ENCODE measurements at regions not wholly inside any gene's neighbourhood (a gene's known extent, or its start where the extent isn't known, plus 50 kb on each side); places are given as distances from the start of the nearest gene placed in this dataset.

DNA sequence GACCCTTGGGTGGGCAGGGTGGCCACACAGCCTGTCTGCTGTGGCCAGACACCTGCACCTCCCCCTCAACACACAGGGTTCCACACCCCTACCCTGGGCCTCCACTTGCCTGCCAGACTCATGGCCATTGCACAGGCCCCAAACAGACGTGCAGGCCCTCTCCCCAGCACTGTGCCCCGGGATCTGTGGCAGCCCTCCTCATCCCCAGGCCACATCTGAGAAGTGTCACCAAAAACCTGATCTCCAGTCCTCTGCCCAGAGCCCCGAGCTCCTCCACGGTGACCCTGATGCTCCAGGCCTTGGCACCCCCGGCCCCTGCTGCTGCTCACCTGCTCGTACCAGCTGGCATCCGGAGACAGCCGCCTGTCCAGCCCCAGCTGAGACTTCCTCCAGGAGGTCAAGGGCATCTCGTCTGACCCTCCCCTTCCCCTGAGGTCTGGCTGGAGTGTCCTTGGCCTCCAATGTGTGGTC lies 160.1 kb downstream of the DLL1 start:
- H3K4me3 ChIP-seq (ENCODE audit: low read depth in 2 of 2, low read length in 1 of 2) = no peak overlapping the region
- H3K4me2 ChIP-seq = no peak overlapping the region
- H2AFZ ChIP-seq (ENCODE audit: low read depth) = no peak overlapping the region
- CTCF ChIA-PET = interaction anchor here (0.7 to 1.0 kb wide), 2 partner anchors 34 to 130 kb away, joined by 3 read pairs; no protein-coding TSS in a partner anchor
- POLR2A ChIA-PET = no interaction called here
- H3K36me3 ChIP-seq (replicated peaks in 1 of 2; ENCODE audit: control insufficient read depth in 1 of 2, insufficient read depth in 2 of 2, low read length in 1 of 2) = no peaks in the 10 kb centered on the region
- H3K9ac ChIP-seq = no peak overlapping the region
- no peaks in the 10 kb centered on the region for H3K9me2 ChIP-seq
- peaks cover 0 to 21% of the 10 kb centered on the region in 2 experiments; a peak in 1 of 4 replicates for H3K4me1 ChIP-seq (ENCODE audit: control insufficient read depth in 1 of 2, insufficient read depth in 2 of 2, low read depth in 1 of 2, low read length in 1 of 2)
- no peaks in the 10 kb centered on the region for H3K27me3 ChIP-seq (ENCODE audit: insufficient read depth)
- H3F3A ChIP-seq (replicated peaks; ENCODE audit: insufficient read depth) = no peaks in the 10 kb centered on the region
- H4K20me1 ChIP-seq (ENCODE audit: insufficient read depth) = no peaks in the 10 kb centered on the region
- WGBS (ENCODE audit: low lambda C conversion rate) = 0% methylated on average over 1 of the region's 9 CpGs
- DNase-seq = no peak
- TF ChIP-seq RAD21 (IDR thresholded peaks at IDR 0.05; ENCODE audit: low read length) (no peak), EZH2phosphoT487 (IDR thresholded peaks at IDR 0.05; ENCODE audit: borderline replicate concordance, low read depth) (no peak), TAF1 (IDR thresholded peaks at IDR 0.05; ENCODE audit: borderline replicate concordance, low read depth, low read length) (no peak), GATA2 (CRISPR knock-in tag; IDR thresholded peaks at IDR 0.05) (no peak), USF1 (IDR thresholded peaks at IDR 0.05; ENCODE audit: borderline replicate concordance, low read depth) (no peak), MXI1 (IDR thresholded peaks at IDR 0.05; ENCODE audit: low read depth, low read length) (no peak), SMC3 (IDR thresholded peaks at IDR 0.05; ENCODE audit: low read depth, low read length) (no peak)
- TF ChIP-seq, protein P1, sequence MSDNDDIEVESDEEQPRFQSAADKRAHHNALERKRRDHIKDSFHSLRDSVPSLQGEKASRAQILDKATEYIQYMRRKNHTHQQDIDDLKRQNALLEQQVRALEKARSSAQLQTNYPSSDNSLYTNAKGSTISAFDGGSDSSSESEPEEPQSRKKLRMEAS (IDR thresholded peaks at IDR 0.05; ENCODE audit: low read depth) = no peak
- H3K9me3 ChIP-seq = no peaks in the 10 kb centered on the region
- H3K27ac ChIP-seq (ENCODE audit: low read depth in 2 of 2, low read length in 1 of 2) = no peak overlapping the region
- no peaks in the 10 kb centered on the region for H3K79me2 ChIP-seq (ENCODE audit: insufficient read depth)

- CTCF ChIA-PET = interaction anchor here (1.0 kb wide), 1 partner anchor 130 kb away, joined by 3 read pairs; no protein-coding TSS in a partner anchor
- POLR2A ChIA-PET = no interaction called here
Observed at GRCh38 chr6:170130201-170130621, 160.7 kb downstream of the DLL1 start.

More at GRCh38 chr6:170130201-170130621, 160.7 kb downstream of the DLL1 start:
- no peak for TF ChIP-seq TEAD4 (IDR thresholded peaks at IDR 0.05; ENCODE audit: borderline replicate concordance, insufficient read depth)
- no peak for TF ChIP-seq FOSL2 (IDR thresholded peaks at IDR 0.05; ENCODE audit: borderline replicate concordance, low read depth)
- TF ChIP-seq, protein P2, sequence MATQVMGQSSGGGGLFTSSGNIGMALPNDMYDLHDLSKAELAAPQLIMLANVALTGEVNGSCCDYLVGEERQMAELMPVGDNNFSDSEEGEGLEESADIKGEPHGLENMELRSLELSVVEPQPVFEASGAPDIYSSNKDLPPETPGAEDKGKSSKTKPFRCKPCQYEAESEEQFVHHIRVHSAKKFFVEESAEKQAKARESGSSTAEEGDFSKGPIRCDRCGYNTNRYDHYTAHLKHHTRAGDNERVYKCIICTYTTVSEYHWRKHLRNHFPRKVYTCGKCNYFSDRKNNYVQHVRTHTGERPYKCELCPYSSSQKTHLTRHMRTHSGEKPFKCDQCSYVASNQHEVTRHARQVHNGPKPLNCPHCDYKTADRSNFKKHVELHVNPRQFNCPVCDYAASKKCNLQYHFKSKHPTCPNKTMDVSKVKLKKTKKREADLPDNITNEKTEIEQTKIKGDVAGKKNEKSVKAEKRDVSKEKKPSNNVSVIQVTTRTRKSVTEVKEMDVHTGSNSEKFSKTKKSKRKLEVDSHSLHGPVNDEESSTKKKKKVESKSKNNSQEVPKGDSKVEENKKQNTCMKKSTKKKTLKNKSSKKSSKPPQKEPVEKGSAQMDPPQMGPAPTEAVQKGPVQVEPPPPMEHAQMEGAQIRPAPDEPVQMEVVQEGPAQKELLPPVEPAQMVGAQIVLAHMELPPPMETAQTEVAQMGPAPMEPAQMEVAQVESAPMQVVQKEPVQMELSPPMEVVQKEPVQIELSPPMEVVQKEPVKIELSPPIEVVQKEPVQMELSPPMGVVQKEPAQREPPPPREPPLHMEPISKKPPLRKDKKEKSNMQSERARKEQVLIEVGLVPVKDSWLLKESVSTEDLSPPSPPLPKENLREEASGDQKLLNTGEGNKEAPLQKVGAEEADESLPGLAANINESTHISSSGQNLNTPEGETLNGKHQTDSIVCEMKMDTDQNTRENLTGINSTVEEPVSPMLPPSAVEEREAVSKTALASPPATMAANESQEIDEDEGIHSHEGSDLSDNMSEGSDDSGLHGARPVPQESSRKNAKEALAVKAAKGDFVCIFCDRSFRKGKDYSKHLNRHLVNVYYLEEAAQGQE (IDR thresholded peaks at IDR 0.05; ENCODE audit: low read depth, low read length) = no peak
- Histone ChIP-seq H3K36me3 (replicated peaks in 1 of 2; ENCODE audit: control insufficient read depth in 1 of 2, insufficient read depth in 2 of 2, low read length in 1 of 2) (no peaks in the 10 kb centered on the region), H3K27me3 (ENCODE audit: insufficient read depth) (no peaks in the 10 kb centered on the region), H3F3A (replicated peaks; ENCODE audit: insufficient read depth) (no peaks in the 10 kb centered on the region), H3K4me3 (ENCODE audit: low read depth in 2 of 2, low read length in 1 of 2) (no peak overlapping the region), H4K20me1 (ENCODE audit: insufficient read depth) (no peaks in the 10 kb centered on the region), H3K9ac (no peak overlapping the region), H3K79me2 (ENCODE audit: insufficient read depth) (no peaks in the 10 kb centered on the region), H2AFZ (ENCODE audit: low read depth) (no peak overlapping the region), H3K9me2 (no peaks in the 10 kb centered on the region), H3K27ac (ENCODE audit: low read depth in 2 of 2, low read length in 1 of 2) (no peak overlapping the region; a peak in 1 of 4 replicates), H3K9me3 (no peaks in the 10 kb centered on the region), H3K4me1 (ENCODE audit: control insufficient read depth in 1 of 2, insufficient read depth in 2 of 2, low read depth in 1 of 2, low read length in 1 of 2) (peaks cover 0 to 27% of the 10 kb centered on the region in 2 experiments; a peak in 1 of 4 replicates), H3K4me2 (no peak overlapping the region)
- WGBS (ENCODE audit: low lambda C conversion rate) = 43% methylated on average over 2 of the region's 15 CpGs
- no peak for DNase-seq

All from SK-N-SH (cell line).